ENCODE measurements at regions not wholly inside any gene's neighbourhood (a gene's known extent, or its start where the extent isn't known, plus 50 kb on each side); places are given as distances from the start of the nearest gene placed in this dataset.
A peak's percentile ranks its signal among the peaks of the same experiment; 100 is the strongest.

DNA sequence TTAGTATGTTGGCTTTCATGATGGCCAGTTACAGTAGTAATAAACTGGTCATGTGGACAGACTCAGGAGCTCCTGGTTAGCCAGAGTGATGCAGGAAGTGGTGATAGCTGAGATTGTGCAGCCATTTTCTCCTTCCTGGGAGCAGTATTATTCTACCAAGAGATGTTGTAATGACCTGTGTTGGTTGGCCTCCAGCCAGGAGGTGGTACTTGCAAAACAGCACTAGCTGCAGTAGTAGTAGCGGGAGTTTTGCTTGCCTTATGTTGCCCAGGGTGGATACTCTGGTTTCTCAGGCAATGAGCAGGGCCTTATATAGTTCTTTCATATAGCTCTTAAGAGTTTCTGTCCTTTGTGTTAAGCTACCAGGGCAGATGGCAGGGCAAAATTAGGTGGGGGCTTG lies 998.8 kb downstream of the GLUD2 start:
- DNase-seq (ENCODE audit: low read depth in 2 of 2): peak; percentile 10 to 40
- no peak overlapping the region for H3K4me3 ChIP-seq (replicated peaks in 1 of 2; ENCODE audit: low read depth in 2 of 2, low read length in 2 of 2)
- no peak for TF ChIP-seq CTCF (IDR thresholded peaks at IDR 0.05; ENCODE audit: low read depth, low read length)

GRCh38 chrX:122046815-122047214 lies 999.4 kb downstream of the GLUD2 start:
- no peak overlapping the region for H3K4me3 ChIP-seq (replicated peaks in 1 of 2; ENCODE audit: low read depth in 2 of 2, low read length in 2 of 2)
- peak in 1 of 2 donors; percentile 14 for DNase-seq (ENCODE audit: low read depth in 2 of 2)
- no peak for TF ChIP-seq CTCF (IDR thresholded peaks at IDR 0.05; ENCODE audit: low read depth, low read length)

DNA sequence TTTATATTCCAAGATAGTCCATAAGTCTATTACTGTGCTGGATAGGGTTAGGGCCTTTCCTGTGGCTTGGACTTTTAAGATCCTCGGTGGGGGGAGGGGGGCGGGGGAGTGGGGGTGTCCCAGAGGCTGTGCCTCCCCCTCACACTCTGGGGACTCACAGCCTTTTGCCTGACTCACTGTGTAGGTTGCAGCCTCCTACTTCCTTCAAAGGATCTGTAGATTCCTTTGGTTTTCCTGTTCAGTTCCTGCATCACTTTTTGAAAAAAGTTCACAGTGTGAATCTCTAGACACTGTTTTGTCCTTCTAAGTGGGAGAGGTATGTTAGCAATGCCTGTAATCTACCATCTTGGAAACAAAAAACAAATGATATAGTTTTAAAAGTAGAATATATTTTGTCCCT lies 999.9 kb downstream of the GLUD2 start:
- DNase-seq (ENCODE audit: low read depth in 2 of 2): peak in 1 of 2 donors; percentile 30
- H3K4me3 ChIP-seq (replicated peaks in 1 of 2; ENCODE audit: low read depth in 2 of 2, low read length in 2 of 2): no peak overlapping the region
- TF ChIP-seq CTCF (IDR thresholded peaks at IDR 0.05; ENCODE audit: low read depth, low read length): no peak

GRCh38 chrX:122055460-122055859 lies 1008.0 kb downstream of the GLUD2 start:
- TF ChIP-seq CTCF (IDR thresholded peaks at IDR 0.05; ENCODE audit: low read depth, low read length): no peak
- DNase-seq (ENCODE audit: low read depth in 2 of 2): no peak
- no peak overlapping the region for H3K4me3 ChIP-seq (replicated peaks in 1 of 2; ENCODE audit: low read depth in 2 of 2, low read length in 2 of 2)

DNA sequence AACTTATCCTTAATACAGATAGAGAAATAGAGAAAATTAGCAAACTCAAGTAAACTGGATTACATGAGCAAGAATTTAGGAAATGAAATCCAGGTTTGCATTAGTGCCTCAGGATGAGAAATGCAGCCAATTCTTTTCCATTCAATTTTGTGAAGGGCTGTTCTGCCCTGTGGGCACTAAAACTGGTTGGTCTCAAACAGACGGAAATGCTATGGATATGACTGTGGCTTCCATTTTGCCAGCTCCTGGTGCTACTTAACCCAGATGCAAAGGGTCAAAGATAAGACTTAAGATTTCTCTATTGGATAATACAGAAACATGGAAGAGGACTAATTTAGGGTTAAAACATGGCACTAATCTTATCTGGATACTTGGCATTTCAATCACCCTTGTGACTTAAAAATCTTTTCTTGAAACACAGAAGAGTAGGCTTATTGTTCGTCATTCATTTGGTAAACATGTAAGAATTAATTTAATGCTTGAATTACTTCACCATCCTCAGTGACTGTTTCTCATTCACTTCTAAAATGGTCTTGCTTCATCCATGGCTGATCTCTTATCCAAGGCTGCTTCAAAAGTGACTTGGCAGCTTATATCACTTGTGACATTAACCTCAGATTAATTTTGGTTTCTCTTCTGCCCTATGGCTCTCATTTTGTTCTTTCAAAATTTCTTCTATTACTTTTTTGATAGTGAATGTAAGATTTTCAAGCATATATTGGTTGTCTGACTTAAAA lies 1008.7 kb downstream of the GLUD2 start:
- no peak overlapping the region for H3K4me3 ChIP-seq (replicated peaks in 1 of 2; ENCODE audit: low read depth in 2 of 2, low read length in 2 of 2)
- no peak for DNase-seq (ENCODE audit: low read depth in 2 of 2)
- no peak for TF ChIP-seq CTCF (IDR thresholded peaks at IDR 0.05; ENCODE audit: low read depth, low read length)

DNA sequence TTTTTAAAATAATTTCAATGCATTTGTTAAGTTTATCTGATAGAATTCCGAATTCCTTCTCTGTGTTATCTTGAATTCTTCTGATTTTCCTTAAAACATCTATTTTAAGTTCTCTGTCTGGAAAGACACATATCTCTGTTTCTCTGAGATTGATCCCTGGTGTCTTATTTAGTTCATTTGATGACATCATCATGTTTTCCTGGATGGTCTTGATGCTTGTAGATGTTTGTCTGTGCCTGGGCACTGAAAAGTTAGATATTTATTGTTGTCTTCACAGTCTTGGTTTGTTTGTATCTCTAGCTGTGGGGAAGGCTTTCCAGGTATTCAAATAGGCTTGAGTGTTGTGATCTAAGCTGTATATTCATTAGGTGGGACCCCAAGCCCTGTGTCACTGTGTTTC lies 1028.8 kb downstream of the GLUD2 start:
- no peak for TF ChIP-seq CTCF (IDR thresholded peaks at IDR 0.05; ENCODE audit: low read depth, low read length)
- H3K4me3 ChIP-seq (replicated peaks in 1 of 2; ENCODE audit: low read depth in 2 of 2, low read length in 2 of 2): no peak overlapping the region
- DNase-seq (ENCODE audit: low read depth in 2 of 2): no peak

GRCh38 chrX:122078079-122078478 lies 1030.7 kb downstream of the GLUD2 start:
- no peak for TF ChIP-seq CTCF (IDR thresholded peaks at IDR 0.05; ENCODE audit: low read depth, low read length)
- no peak overlapping the region for H3K4me3 ChIP-seq (replicated peaks in 1 of 2; ENCODE audit: low read depth in 2 of 2, low read length in 2 of 2)
- no peak for DNase-seq (ENCODE audit: low read depth in 2 of 2)
